D721Med (cell line): ENCODE measurements at regions not wholly inside any gene's neighbourhood (a gene's known extent, or its start where the extent isn't known, plus 50 kb on each side); places are given as distances from the start of the nearest gene placed in this dataset.
"Not testable (repeated sequence)": the region's sequence is repeated elsewhere in the genome, so short reads cannot be mapped to it uniquely, and the experiment has no call there.

Experiments
- DNase-seq: peaks from one replicate; pipeline ENCODE4 v3.0.0; 2011; ENCODE audit warnings: low spot score; ENCODE audit not compliant: insufficient read length
- FAIRE-seq: peaks from 2 replicates; lab custom pipeline; 2011; peaks lifted over from hg19 to GRCh38; lab: Jason Lieb, UNC
- CTCF ChIP-seq: IDR thresholded peaks from 2 replicates; pipeline ENCODE4 v1.5.1; 2012; ENCODE audit warnings: mild to moderate bottlenecking, control low read depth; ENCODE audit not compliant: insufficient read depth; ENCODE audit errors: missing control alignments

- no peak for FAIRE-seq
- no peak for DNase-seq
- TF ChIP-seq CTCF = peak; percentile 11
Measured at GRCh38 chr17:20944014-20944865, 98.6 kb downstream of the USP22 start.

GRCh38 chr17:20947708-20948107 lies 95.1 kb downstream of the USP22 start:
- not testable (repeated sequence) for DNase-seq, FAIRE-seq

DNA sequence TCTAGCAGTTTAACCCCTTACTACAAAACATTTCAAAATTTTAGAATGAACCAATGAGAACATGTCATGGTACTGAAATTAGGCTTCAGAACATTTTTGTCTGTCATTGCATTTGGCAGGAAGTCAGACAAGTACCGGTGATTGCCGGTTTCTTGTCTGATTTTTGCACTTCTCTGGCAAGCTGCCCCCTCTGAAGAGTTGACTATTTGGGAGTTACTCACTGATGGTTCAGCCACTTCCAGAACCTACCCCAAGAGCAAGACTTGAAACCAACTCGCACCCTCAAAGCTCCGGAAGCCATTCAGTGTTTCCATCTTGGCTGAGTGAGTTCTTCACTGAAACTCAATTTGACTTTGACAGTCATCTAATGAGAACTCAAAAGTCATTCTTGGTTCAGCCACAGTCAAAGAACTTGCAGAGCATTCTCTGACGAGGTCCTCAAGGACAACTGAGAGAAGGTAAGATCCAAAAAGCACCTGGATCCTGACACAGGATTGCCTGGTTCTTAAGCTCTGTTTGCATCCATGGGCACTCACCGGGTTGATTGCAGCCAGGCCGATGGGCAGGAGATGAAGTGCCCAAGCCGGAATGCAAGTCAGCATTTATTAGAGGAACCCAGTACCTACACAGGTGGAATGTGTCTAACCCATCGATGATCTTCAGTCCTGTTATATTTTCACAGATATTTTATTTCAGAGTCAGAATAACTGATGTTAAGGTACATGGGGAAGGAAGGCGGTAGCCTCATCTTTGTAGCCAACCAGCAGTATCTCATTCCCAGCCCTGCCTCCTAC lies 93.6 kb downstream of the USP22 start:
- DNase-seq (no peak), FAIRE-seq (no peak)
- no peak for TF ChIP-seq CTCF
